GM19452 (cell line): ENCODE measurements at regions not wholly inside any gene's neighbourhood (a gene's known extent, or its start where the extent isn't known, plus 50 kb on each side); places are given as distances from the start of the nearest gene placed in this dataset.

Experiments
- ATAC-seq: cut with Tn5 transposase; IDR thresholded peaks from one replicate; pipeline ENCODE4 v1.9.1; 2021; ENCODE audit not compliant: unreplicated experiment

GRCh38 chr11:25859776-25860175 lies 472.2 kb upstream of the ANO3 start:
- ATAC-seq, result no peak

GRCh38 chr11:25860677-25861450 lies 471.1 kb upstream of the ANO3 start:
- no peak for ATAC-seq

GRCh38 chr11:25862159-25862558 lies 469.8 kb upstream of the ANO3 start:
- no peak for ATAC-seq

- ATAC-seq, result no peak
These were observed 467.9 kb upstream of the ANO3 start for GRCh38 chr11:25863986-25864385.

- ATAC-seq, result no peak
These were observed 455.4 kb upstream of the ANO3 start for GRCh38 chr11:25876456-25876965.

GRCh38 chr11:25886036-25886435 lies 445.9 kb upstream of the ANO3 start:
- no peak for ATAC-seq

GRCh38 chr11:25890626-25891260 lies 441.2 kb upstream of the ANO3 start:
- no peak for ATAC-seq

- ATAC-seq, result no peak
These were observed 440.0 kb upstream of the ANO3 start for GRCh38 chr11:25891960-25892359.

- ATAC-seq, result no peak
These were observed 432.2 kb upstream of the ANO3 start for GRCh38 chr11:25899617-25900160.

- ATAC-seq, result no peak
These were observed 431.1 kb upstream of the ANO3 start for GRCh38 chr11:25900814-25901213.

GRCh38 chr11:25901415-25901814 lies 430.5 kb upstream of the ANO3 start:
- ATAC-seq, result no peak

- no peak for ATAC-seq
These were observed 429.5 kb upstream of the ANO3 start for GRCh38 chr11:25902476-25902875.

- no peak for ATAC-seq
These were observed 423.2 kb upstream of the ANO3 start for GRCh38 chr11:25908726-25909125.

- ATAC-seq, result no peak
These were observed 421.8 kb upstream of the ANO3 start for GRCh38 chr11:25910086-25910485.

- ATAC-seq, result no peak
These were observed 411.6 kb upstream of the ANO3 start for GRCh38 chr11:25920356-25920755.

GRCh38 chr11:25924586-25924985 lies 407.3 kb upstream of the ANO3 start:
- ATAC-seq, result no peak

- ATAC-seq, result no peak
These were observed 406.6 kb upstream of the ANO3 start for GRCh38 chr11:25925359-25925758.

GRCh38 chr11:25927411-25927953 lies 404.4 kb upstream of the ANO3 start:
- no peak for ATAC-seq

- no peak for ATAC-seq
These were observed 403.9 kb upstream of the ANO3 start for GRCh38 chr11:25928076-25928475.

- no peak for ATAC-seq
These were observed 393.0 kb upstream of the ANO3 start for GRCh38 chr11:25938952-25939351.

- no peak for ATAC-seq
These were observed 392.2 kb upstream of the ANO3 start for GRCh38 chr11:25939691-25940090.

GRCh38 chr11:25941353-25941752 lies 390.6 kb upstream of the ANO3 start:
- ATAC-seq, result no peak
